ENCODE measurements at regions not wholly inside any gene's neighbourhood (a gene's known extent, or its start where the extent isn't known, plus 50 kb on each side); places are given as distances from the start of the nearest gene placed in this dataset.

- no peak for TF ChIP-seq CTCF (IDR thresholded peaks at IDR 0.05)
- TF ChIP-seq EP300 (IDR thresholded peaks at IDR 0.05) = no peak
- no peak for TF ChIP-seq POLR2A (IDR thresholded peaks at IDR 0.05)
- no peak for TF ChIP-seq POLR2AphosphoS5 (IDR thresholded peaks at IDR 0.05)
Observed at GRCh38 chr22:47343611-47344010, 581.2 kb downstream of the TBC1D22A start.
